GM13976 (cell line): ENCODE measurements at regions not wholly inside any gene's neighbourhood (a gene's known extent, or its start where the extent isn't known, plus 50 kb on each side); places are given as distances from the start of the nearest gene placed in this dataset.

Experiments used
- DNase-seq: peaks from one replicate; pipeline ENCODE4 v3.0.0; 2012; ENCODE audit warnings: low spot score
- CTCF ChIP-seq: IDR thresholded peaks from 2 replicates; pipeline ENCODE4 v1.5.1; 2012; ENCODE audit warnings: borderline replicate concordance, mild to moderate bottlenecking; ENCODE audit not compliant: insufficient read depth; ENCODE audit errors: extremely low read depth, missing control alignments, control extremely low read depth
- in situ Hi-C: fragments of 300-500 bp; cut with MboI; formaldehyde crosslinking; loops from one replicate; pipeline ENCODE4 v1.12.0; 2022; ENCODE audit warnings: low sequenced_read_pairs, mixed read lengths, inconsistent platforms; ENCODE audit not compliant: unreplicated experiment

GRCh38 chr3:82783194-82783593, 1021.7 kb upstream of the GBE1 start:
- in situ Hi-C loops = no loop called here
- no peak for TF ChIP-seq CTCF
- no peak for DNase-seq

DNA sequence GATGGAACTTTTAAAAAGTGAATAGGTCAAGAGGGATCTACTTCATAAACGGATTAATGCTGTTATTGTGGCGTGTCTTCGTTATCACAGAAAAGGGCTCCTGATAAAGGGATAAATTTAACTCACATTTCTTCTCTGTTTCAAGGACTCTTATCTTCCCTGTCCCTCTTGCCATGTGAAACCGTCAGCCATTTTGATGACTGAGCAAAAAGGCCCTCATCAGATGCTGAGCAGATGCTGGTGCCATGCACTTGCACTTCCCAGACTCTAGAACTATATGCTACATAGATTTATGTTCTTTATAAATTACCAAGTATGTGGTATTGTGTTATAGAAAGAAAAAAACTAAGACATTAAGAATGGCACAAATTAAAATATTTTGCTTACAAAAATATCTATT, 1011.8 kb upstream of the GBE1 start:
- no peak for DNase-seq
- no peak for TF ChIP-seq CTCF
- in situ Hi-C loops = no loop called here

DNA sequence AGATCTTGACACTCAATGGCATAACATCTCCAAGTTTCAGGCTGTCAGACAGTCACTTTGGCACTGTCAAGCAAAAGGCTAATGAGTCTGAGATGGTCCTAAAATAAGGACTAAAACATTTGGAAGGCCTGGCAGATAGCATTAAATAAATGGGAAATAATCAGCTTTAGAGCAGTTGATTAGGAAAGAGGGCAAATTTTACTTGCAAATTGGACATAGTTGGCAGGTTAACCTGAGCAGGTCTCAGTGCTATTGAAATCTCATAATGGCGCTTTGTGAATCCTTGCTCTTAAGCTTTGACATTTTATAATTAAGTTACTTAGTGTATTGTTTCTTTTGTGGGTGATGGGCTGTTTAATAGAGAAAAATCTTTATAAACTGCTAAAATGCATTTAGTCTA, 1003.1 kb upstream of the GBE1 start:
- in situ Hi-C loops = no loop called here
- DNase-seq = no peak
- TF ChIP-seq CTCF = no peak

DNA sequence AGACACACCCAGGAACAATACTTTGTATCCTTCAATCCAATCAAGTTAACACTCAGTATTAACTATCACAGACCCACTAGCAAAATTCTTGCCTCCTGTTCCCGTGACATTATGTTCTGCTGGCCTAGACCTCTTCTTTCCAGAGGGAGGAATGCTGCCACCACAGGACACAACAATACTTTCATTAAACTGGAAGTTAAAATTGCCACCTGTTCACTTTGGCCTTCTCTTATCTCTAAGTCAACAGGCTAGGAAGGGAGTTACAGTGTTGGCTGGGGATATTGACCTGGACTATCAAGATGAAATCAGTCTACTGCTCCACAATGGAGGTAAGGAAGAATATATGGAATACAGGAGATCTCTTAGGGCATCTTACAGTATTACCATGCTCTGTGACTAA, 1000.4 kb upstream of the GBE1 start:
- in situ Hi-C loops = no loop called here
- DNase-seq = no peak
- TF ChIP-seq CTCF = no peak

DNA sequence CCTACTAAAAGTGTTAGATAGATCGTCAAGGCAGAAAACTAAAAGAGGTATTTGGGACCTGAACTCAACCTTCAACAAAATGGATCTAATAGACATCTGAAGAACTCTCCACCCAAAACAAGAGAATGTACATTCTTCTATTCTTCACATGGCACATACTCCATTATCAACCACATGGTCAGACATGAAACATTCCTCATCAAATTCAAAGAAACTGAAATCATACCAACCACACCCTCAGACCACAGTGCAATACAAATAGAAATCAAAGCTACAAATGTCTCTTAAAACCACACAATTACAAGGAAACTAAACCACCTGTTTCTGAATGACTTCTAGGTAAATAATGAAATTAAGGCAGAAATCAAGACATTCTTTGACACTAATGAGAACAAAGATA, 984.1 kb upstream of the GBE1 start:
- in situ Hi-C loops = no loop called here
- no peak for TF ChIP-seq CTCF
- no peak for DNase-seq

DNA sequence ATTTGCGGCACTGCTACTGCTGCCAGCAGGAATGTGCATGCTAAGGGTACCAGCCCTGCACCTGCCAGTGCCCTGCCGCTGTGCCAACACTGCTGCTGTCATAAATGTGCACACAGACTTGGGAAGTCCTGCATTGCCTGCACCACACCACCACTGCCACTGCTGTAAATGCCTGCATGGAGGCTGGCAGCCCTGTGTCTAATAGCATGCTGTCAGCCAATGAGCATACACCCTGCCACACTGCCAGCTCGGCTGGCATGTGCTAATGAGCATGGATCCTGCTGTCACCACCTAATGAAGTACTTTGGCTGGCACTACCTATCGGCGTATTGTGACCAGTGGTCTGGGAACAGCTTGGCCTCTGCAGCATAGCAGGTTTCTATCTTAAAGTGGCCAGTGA, 981.8 kb upstream of the GBE1 start:
- in situ Hi-C loops = no loop called here
- no peak for DNase-seq
- TF ChIP-seq CTCF = no peak

GRCh38 chr3:82741346-82741745, 979.9 kb upstream of the GBE1 start:
- no peak for TF ChIP-seq CTCF
- no peak for DNase-seq
- in situ Hi-C loops = no loop called here
